ENCODE measurements at regions not wholly inside any gene's neighbourhood (a gene's known extent, or its start where the extent isn't known, plus 50 kb on each side); places are given as distances from the start of the nearest gene placed in this dataset.

DNA sequence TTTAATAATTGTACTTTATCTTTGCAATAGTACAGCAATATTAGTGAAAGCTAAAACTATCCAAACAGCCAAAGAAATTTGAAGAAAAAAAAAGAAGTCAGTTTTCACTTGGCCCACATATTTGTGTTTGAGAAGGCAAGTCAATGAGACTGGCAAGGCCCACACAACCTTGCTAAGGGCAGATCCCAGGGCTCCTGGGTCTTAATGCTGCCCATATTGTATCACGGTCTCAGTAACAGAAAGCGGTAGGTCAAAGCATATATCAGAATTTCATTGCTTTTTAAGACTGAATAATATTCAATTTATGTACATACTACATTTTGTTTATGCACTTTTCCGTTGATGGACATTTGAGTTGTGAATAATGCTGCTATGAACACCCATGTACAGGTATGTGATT lies 262.0 kb upstream of the TOPAZ1 start:
- TF ChIP-seq, protein P1, sequence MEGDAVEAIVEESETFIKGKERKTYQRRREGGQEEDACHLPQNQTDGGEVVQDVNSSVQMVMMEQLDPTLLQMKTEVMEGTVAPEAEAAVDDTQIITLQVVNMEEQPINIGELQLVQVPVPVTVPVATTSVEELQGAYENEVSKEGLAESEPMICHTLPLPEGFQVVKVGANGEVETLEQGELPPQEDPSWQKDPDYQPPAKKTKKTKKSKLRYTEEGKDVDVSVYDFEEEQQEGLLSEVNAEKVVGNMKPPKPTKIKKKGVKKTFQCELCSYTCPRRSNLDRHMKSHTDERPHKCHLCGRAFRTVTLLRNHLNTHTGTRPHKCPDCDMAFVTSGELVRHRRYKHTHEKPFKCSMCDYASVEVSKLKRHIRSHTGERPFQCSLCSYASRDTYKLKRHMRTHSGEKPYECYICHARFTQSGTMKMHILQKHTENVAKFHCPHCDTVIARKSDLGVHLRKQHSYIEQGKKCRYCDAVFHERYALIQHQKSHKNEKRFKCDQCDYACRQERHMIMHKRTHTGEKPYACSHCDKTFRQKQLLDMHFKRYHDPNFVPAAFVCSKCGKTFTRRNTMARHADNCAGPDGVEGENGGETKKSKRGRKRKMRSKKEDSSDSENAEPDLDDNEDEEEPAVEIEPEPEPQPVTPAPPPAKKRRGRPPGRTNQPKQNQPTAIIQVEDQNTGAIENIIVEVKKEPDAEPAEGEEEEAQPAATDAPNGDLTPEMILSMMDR (conservative IDR thresholded peaks at IDR 0.05; ENCODE audit: low read depth, low read length) = no peak
- TF ChIP-seq, protein P2, sequence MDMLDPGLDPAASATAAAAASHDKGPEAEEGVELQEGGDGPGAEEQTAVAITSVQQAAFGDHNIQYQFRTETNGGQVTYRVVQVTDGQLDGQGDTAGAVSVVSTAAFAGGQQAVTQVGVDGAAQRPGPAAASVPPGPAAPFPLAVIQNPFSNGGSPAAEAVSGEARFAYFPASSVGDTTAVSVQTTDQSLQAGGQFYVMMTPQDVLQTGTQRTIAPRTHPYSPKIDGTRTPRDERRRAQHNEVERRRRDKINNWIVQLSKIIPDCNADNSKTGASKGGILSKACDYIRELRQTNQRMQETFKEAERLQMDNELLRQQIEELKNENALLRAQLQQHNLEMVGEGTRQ (IDR thresholded peaks at IDR 0.05; ENCODE audit: low read depth, low read length) = no peak
- TF ChIP-seq POLR2A (IDR thresholded peaks at IDR 0.05; ENCODE audit: low read depth, low read length) (no peak), FOS (IDR thresholded peaks at IDR 0.05; ENCODE audit: low read depth, low read length) (no peak), SMC3 (IDR thresholded peaks at IDR 0.05; ENCODE audit: low read depth, low read length) (no peak), BHLHE40 (IDR thresholded peaks at IDR 0.05; ENCODE audit: low read depth, low read length) (no peak)

All from IMR-90 (cell line).